Left ventricle myocardium superior (tissue), 1 donor: ENCODE measurements at regions not wholly inside any gene's neighbourhood (a gene's known extent, or its start where the extent isn't known, plus 50 kb on each side); places are given as distances from the start of the nearest gene placed in this dataset.
"Not testable (repeated sequence)": the region's sequence is repeated elsewhere in the genome, so short reads cannot be mapped to it uniquely, and the experiment has no call there.

ENCODE experiments used
- ATAC-seq: fragments of 200-7000 bp; cut with Tn5 transposase; one replicate; pipeline ENCODE4 v1.9.1; 2020; ENCODE audit warnings: mild to moderate bottlenecking, moderate library complexity
- DNase-seq: peaks from one replicate; pipeline ENCODE4 v3.0.0-alpha.2; 2020
- intact Hi-C: fragments of 100-400 bp; cut with micrococcal nuclease; formaldehyde crosslinking; loops from one replicate; pipeline ENCODE4 v1.11.0; 2022
- donor health status: DM: no; HTN: yes; CAD: no; lungs with severe emphysema.

GRCh38 chr3:162702768-162703385, 1206.3 kb downstream of the OTOL1 start:
- ATAC-seq (no peak), DNase-seq (peak; percentile 18)
- intact Hi-C loops = no loop called here

- no peak for ATAC-seq
- intact Hi-C loops = no loop called here
- no peak for DNase-seq
These were observed 1207.6 kb downstream of the OTOL1 start for GRCh38 chr3:162704238-162704637.

GRCh38 chr3:162704799-162705385, 1208.3 kb downstream of the OTOL1 start:
- ATAC-seq = no peak
- intact Hi-C loops = no loop called here

GRCh38 chr3:162708394-162708793, 1211.8 kb downstream of the OTOL1 start:
- intact Hi-C loops = not testable (repeated sequence)

More at GRCh38 chr3:162704799-162705385, 1208.3 kb downstream of the OTOL1 start:
- DNase-seq = no peak

GRCh38 chr3:162708942-162709706, 1212.5 kb downstream of the OTOL1 start:
- ATAC-seq, intact Hi-C loops, DNase-seq: not testable (repeated sequence)

More at GRCh38 chr3:162708394-162708793, 1211.8 kb downstream of the OTOL1 start:
- not testable (repeated sequence) for ATAC-seq, DNase-seq

- ATAC-seq (no peak), DNase-seq (no peak)
- intact Hi-C loops = no loop called here
These were observed 1213.9 kb downstream of the OTOL1 start for GRCh38 chr3:162710332-162711112.

- not testable (repeated sequence) for ATAC-seq, DNase-seq
These were observed 1220.5 kb downstream of the OTOL1 start for GRCh38 chr3:162717074-162717473.

GRCh38 chr3:162718697-162719096, 1222.1 kb downstream of the OTOL1 start:
- no peak for ATAC-seq
- no peak for DNase-seq
- intact Hi-C loops = no loop called here

More at GRCh38 chr3:162717074-162717473, 1220.5 kb downstream of the OTOL1 start:
- intact Hi-C loops = not testable (repeated sequence)

GRCh38 chr3:162719684-162720341, 1223.2 kb downstream of the OTOL1 start:
- DNase-seq (no peak), ATAC-seq (no peak)
- intact Hi-C loops = no loop called here

GRCh38 chr3:162721736-162722135, 1225.1 kb downstream of the OTOL1 start:
- intact Hi-C loops = no loop called here
- DNase-seq = no peak
- ATAC-seq = no peak

GRCh38 chr3:162722337-162722736, 1225.7 kb downstream of the OTOL1 start:
- intact Hi-C loops = no loop called here
- no peak for ATAC-seq
- no peak for DNase-seq

- DNase-seq, ATAC-seq: not testable (repeated sequence)
These were observed 1226.2 kb downstream of the OTOL1 start for GRCh38 chr3:162722796-162723195.

GRCh38 chr3:162729686-162730085, 1233.1 kb downstream of the OTOL1 start:
- no peak for DNase-seq
- ATAC-seq = no peak
- intact Hi-C loops = no loop called here

More at GRCh38 chr3:162722796-162723195, 1226.2 kb downstream of the OTOL1 start:
- intact Hi-C loops = not testable (repeated sequence)

GRCh38 chr3:162731961-162732360, 1235.4 kb downstream of the OTOL1 start:
- intact Hi-C loops, ATAC-seq, DNase-seq: not testable (repeated sequence)

- intact Hi-C loops = no loop called here
- DNase-seq = no peak
- ATAC-seq = no peak
These were observed 1242.2 kb downstream of the OTOL1 start for GRCh38 chr3:162738784-162739183.

- DNase-seq (no peak), ATAC-seq (no peak)
- intact Hi-C loops = no loop called here
These were observed 1244.5 kb downstream of the OTOL1 start for GRCh38 chr3:162740941-162741596.

- ATAC-seq = no peak
- intact Hi-C loops = no loop called here
These were observed 1245.6 kb downstream of the OTOL1 start for GRCh38 chr3:162742159-162742717.

GRCh38 chr3:162743091-162743490, 1246.5 kb downstream of the OTOL1 start:
- intact Hi-C loops = no loop called here
- ATAC-seq (no peak), DNase-seq (no peak)

More at GRCh38 chr3:162742159-162742717, 1245.6 kb downstream of the OTOL1 start:
- DNase-seq = no peak
